Upper lobe of right lung (tissue), 1 donor: ENCODE measurements at regions not wholly inside any gene's neighbourhood (a gene's known extent, or its start where the extent isn't known, plus 50 kb on each side); places are given as distances from the start of the nearest gene placed in this dataset.
"Not testable (repeated sequence)": the region's sequence is repeated elsewhere in the genome, so short reads cannot be mapped to it uniquely, and the experiment has no call there.

Experiments used
- ATAC-seq: fragments of 200-7000 bp; cut with Tn5 transposase; one replicate; pipeline ENCODE4 v1.9.1; 2020; ENCODE audit warnings: mild to moderate bottlenecking, moderate library complexity
- DNase-seq: peaks from one replicate; pipeline ENCODE4 v3.0.0-alpha.2; 2020
- H3K27ac ChIP-seq: fragments of 200-600 bp; one replicate; pipeline ENCODE4 v1.8.0; 2022
- H3K27me3 ChIP-seq: fragments of 200-600 bp; one replicate; pipeline ENCODE4 v1.8.0; 2022; ENCODE audit warnings: mild to moderate bottlenecking
- H3K36me3 ChIP-seq: fragments of 200-600 bp; one replicate; pipeline ENCODE4 v1.8.0; 2022
- H3K4me1 ChIP-seq: fragments of 200-600 bp; one replicate; pipeline ENCODE4 v1.8.0; 2022
- H3K4me3 ChIP-seq: fragments of 200-600 bp; one replicate; pipeline ENCODE4 v1.8.0; 2022; ENCODE audit warnings: mild to moderate bottlenecking
- H3K9me3 ChIP-seq: fragments of 200-600 bp; one replicate; pipeline ENCODE4 v1.8.0; 2022
- intact Hi-C: fragments of 100-400 bp; cut with DNase I; formaldehyde crosslinking; loops from one replicate; pipeline ENCODE4 v1.11.0; 2022
- TF ChIP-seq, protein P1 (sequence below): fragments of 200-600 bp; IDR thresholded peaks from one replicate; pipeline ENCODE4 v1.8.0; 2022; ENCODE audit warnings: antibody characterized with exemption
- donor health status: DM: no; HTN: yes; CAD: no; lungs with severe emphysema.

DNA sequence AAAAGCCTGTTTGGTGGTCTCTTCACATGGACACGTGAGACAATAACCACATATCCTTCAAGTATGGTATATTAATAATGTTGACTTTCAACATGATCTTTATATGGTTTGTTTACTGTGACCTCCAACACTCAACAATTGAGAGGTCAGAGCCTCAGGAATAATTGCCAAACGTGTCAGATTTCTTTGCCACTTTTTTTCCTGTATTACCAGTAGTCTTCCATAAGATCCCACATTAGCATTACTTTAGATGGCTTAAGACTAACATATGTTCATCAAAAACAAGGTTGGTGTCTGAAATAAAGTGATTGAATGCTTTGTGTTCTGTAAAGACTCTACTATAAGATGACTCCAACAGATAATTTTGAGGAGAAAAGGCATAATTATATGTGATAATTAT, 118.7 kb upstream of the F3 start:
- Histone ChIP-seq H3K4me3 (no peak overlapping the region), H3K36me3 (no peaks in the 10 kb centered on the region), H3K27me3 (no peaks in the 10 kb centered on the region), H3K9me3 (no peaks in the 10 kb centered on the region), H3K4me1 (peaks cover 6% of the 10 kb centered on the region), H3K27ac (no peak overlapping the region)
- ATAC-seq (no peak), DNase-seq (no peak)
- intact Hi-C loops = no loop called here
- TF ChIP-seq, protein P1, sequence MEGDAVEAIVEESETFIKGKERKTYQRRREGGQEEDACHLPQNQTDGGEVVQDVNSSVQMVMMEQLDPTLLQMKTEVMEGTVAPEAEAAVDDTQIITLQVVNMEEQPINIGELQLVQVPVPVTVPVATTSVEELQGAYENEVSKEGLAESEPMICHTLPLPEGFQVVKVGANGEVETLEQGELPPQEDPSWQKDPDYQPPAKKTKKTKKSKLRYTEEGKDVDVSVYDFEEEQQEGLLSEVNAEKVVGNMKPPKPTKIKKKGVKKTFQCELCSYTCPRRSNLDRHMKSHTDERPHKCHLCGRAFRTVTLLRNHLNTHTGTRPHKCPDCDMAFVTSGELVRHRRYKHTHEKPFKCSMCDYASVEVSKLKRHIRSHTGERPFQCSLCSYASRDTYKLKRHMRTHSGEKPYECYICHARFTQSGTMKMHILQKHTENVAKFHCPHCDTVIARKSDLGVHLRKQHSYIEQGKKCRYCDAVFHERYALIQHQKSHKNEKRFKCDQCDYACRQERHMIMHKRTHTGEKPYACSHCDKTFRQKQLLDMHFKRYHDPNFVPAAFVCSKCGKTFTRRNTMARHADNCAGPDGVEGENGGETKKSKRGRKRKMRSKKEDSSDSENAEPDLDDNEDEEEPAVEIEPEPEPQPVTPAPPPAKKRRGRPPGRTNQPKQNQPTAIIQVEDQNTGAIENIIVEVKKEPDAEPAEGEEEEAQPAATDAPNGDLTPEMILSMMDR = no peak

DNA sequence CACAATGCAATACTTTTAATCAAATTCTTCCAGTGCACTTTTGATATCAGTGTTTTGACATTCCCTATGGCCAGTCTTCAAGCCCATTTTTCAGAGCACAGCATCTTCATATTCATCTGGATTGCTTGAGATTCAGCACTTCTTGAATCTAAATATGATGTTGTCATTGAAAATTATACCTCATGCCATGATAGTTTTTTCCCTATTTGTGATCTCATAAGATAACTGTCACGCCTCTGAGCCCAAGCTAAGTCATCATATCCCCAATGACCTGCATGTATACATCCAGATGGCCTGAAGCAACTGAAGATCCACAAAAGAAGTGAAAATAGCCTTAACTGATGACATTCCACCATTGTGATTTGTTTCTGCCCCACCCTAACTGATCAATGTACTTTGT, 117.6 kb upstream of the F3 start:
- H3K27ac ChIP-seq, intact Hi-C loops, H3K9me3 ChIP-seq, H3K36me3 ChIP-seq, H3K4me1 ChIP-seq, H3K27me3 ChIP-seq, DNase-seq, ATAC-seq, H3K4me3 ChIP-seq: not testable (repeated sequence)

DNA sequence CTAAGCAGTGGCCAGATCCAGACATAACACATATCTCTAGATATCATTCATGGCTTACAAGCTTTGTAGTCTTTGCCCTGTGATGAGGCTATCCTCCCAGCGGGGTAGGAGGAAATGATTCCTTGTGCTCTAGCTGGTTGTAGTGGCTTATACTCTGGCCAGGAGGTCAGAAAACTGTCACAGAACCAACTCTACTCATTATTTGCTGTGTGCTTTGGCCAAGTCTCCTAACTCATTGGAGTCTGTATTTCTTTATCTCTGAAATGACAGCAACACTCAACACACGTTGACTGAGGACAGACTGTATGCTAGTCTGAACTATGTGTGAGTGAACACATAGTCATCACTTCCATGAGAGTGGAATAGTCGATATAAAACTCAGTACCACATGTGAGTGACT, 116.7 kb upstream of the F3 start:
- Histone ChIP-seq H3K27me3 (no peaks in the 10 kb centered on the region), H3K27ac (no peak overlapping the region), H3K4me1 (peaks cover 6% of the 10 kb centered on the region), H3K36me3 (no peaks in the 10 kb centered on the region), H3K4me3 (no peak overlapping the region), H3K9me3 (no peaks in the 10 kb centered on the region)
- ATAC-seq (peak; percentile 33), DNase-seq (no peak)
- intact Hi-C loops = no loop called here
- TF ChIP-seq, protein P1 = no peak

DNA sequence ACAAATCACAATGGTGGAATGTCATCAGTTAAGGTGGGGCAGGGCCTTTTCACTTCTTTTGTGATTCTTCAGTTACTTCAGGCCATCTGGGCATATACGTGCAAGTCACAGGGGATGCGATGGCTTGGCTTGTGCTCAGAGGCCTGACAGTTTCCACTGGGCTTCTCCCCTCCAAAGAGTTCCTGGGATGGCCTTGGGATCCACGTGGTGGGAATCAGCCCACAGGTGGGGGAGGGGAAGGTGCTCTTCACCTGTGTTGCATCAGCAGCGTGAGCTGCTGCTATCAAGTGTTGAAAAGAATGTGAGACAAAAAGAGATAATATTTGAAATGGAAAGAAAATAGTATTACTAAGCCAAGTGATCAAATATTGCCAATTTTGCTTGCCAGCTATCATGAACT, 116.2 kb upstream of the F3 start:
- H3K4me1 ChIP-seq, intact Hi-C loops, H3K27ac ChIP-seq, ATAC-seq, H3K27me3 ChIP-seq, H3K9me3 ChIP-seq, DNase-seq, H3K4me3 ChIP-seq, H3K36me3 ChIP-seq: not testable (repeated sequence)

DNA sequence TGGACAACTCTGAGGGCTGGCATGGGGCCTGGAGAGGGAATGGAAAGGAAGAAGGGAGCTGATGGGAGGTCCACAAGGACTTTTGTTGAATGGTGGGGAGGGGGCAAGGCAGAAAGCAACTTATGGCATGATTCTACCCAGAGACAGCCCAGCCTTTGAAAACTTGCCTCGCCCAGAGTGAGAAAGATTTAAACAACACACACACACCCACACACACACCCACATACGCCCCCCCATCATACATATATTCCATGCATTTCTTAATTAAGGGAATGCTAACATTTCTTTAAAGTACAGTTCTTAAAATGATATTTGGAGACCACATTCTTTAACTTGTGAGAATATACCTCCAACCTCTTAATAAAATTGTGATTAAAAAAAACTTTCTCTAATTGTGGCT, 115.4 kb upstream of the F3 start:
- DNase-seq (no peak), ATAC-seq (no peak)
- intact Hi-C loops = no loop called here
- peaks cover 6% of the 10 kb centered on the region for H3K4me1 ChIP-seq
- TF ChIP-seq, protein P1 = no peak
- no peaks in the 10 kb centered on the region for H3K36me3 ChIP-seq
- no peak overlapping the region for H3K4me3 ChIP-seq
- no peaks in the 10 kb centered on the region for H3K27me3 ChIP-seq
- no peaks in the 10 kb centered on the region for H3K9me3 ChIP-seq
- H3K27ac ChIP-seq = no peak overlapping the region

DNA sequence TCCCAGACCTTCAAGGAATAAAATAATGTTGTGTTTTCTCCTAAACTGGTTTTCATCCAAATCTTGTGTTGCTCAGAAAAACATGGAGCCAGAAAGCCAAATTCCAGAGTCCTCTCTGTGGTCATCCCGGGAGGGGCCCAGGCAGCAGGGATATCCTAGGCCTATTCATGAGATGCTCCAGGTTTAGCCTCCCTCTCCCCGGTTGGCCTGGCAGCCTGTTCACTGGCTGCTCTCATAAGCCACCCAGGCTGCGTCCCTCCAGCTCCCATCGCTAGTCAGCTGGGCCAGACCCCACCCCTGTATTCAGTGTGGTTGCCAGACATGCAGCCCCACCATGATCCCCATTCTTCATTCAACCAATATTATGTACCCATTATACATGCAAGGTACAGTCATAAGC, 113.4 kb upstream of the F3 start:
- Histone ChIP-seq H3K9me3 (no peaks in the 10 kb centered on the region), H3K27ac (no peak overlapping the region), H3K27me3 (no peaks in the 10 kb centered on the region), H3K36me3 (no peaks in the 10 kb centered on the region), H3K4me1 (no peaks in the 10 kb centered on the region), H3K4me3 (no peak overlapping the region)
- intact Hi-C loops = no loop called here
- DNase-seq (no peak), ATAC-seq (no peak)
- TF ChIP-seq, protein P1 = no peak

DNA sequence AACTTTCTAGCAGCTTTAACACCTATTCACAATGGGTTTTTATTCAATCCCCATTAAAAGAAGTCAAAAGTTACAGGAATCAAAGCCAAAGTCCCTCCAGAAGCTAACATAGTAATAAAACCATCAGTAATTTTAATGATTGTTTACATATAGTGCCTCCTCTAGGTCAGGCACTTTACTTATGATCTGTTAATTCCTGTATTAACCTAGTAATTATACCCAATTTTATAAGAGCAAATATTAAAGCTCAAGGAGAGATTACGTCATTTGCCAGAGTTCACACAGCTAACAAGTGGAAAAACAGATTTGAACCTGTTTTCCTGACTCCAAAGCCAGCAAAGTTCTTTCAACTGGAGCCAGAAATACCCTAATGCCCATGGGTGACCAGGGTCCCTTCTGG, 112.9 kb upstream of the F3 start:
- Histone ChIP-seq H3K4me1 (no peaks in the 10 kb centered on the region), H3K9me3 (no peaks in the 10 kb centered on the region), H3K27ac (no peak overlapping the region), H3K27me3 (no peaks in the 10 kb centered on the region), H3K4me3 (no peak overlapping the region), H3K36me3 (no peaks in the 10 kb centered on the region)
- intact Hi-C loops = no loop called here
- no peak for DNase-seq
- TF ChIP-seq, protein P1 = no peak
- no peak for ATAC-seq
